ENCODE measurements at regions not wholly inside any gene's neighbourhood (a gene's known extent, or its start where the extent isn't known, plus 50 kb on each side); places are given as distances from the start of the nearest gene placed in this dataset.

DNA sequence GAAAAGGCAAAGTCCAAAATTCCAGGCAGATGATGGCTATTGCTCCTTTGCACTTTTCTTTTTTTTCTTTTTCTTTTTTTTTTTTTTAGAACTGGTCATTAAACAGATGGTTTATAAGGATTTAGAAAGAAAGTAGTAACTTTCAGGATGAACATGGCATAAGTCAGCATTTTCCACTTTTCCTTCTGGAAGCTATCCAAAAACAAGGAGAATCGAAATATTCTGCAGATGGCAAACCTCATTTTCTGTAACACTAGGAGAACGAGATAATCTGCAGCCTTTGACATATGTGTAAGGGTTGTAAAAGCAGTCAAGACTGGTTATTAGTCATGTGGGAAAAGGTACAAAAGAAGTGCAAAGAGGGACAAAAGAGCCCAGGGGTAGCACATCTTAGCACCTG is 69.1 kb upstream of the PUM3 start:
- no peak for DNase-seq

DNA sequence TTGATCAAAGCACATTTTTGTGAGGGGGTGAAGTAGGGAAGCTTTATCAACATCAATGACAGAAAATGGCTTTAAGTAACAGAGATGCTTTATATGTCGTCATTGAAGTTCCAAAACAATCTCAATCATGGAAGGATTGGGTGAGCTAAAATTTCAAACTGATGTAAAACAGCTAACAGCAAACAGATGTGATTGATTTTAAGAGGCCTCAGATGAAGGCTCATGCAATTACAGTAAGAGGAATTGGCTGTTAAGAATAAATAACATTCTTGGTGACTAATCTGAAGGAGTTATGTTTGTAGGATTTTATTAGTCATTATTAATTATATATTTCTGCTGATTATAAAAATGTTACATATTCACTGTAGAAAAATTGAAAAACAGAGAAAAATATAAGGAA is 63.5 kb upstream of the PUM3 start:
- no peak for DNase-seq

DNA sequence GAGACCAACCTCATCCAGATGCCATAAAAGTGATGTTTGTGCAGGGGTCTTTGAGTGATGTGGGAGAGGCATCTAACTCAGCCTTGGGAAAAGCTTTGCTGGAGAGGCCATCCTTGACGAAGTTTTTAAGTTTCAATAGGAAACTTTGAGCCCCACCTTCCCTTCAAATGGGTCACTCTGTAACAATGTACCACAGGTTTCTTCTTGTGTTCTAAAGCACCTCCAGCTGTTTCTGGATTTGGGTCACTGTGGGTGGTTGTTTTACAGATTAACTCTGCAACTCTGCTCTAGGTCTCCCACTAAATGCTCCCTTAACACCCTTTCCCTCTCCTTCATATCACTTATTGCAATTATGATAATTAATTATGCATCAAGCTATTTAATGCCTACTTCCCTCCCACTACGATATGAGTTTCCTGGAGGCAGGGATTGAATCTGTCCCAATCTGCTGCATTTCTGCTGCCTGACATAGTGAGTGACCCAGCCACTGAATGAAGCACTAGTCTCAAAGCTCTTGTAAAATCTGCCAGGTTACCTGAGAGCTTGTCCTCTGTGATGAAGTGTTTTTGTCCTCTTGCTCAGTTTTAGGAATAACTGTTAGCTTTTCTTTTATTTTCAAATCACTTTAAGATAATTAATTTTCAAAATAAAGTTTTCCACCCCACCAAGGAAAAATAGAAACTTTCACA is 60.5 kb upstream of the PUM3 start:
- DNase-seq, result no peak

Data from NCI-H1436 treated with DMSO at 0.1 percent for 48 hours (cell line).